Right lobe of liver (tissue), 6 donors: ENCODE measurements at regions not wholly inside any gene's neighbourhood (a gene's known extent, or its start where the extent isn't known, plus 50 kb on each side); places are given as distances from the start of the nearest gene placed in this dataset.

Source experiments
- ATAC-seq, 4 donors: fragments of 200-7000 bp; cut with Tn5 transposase; one replicate each; pipeline ENCODE4 v1.9.1; 2020; ENCODE audit warnings: mild to moderate bottlenecking in 4 of 4, moderate library complexity in 4 of 4
- DNase-seq, 3 donors: peaks; one replicate each; pipeline ENCODE4 v3.0.0-alpha.2; 2020
- H3K27ac ChIP-seq, 3 donors: fragments of 200-600 bp; one replicate each; pipeline ENCODE4 v1.8.0; 2022
- H3K27me3 ChIP-seq, 2 donors: fragments of 200-600 bp; one replicate each; pipeline ENCODE4 v1.8.0; 2022
- H3K36me3 ChIP-seq, 4 donors: fragments of 200-600 bp; sonication (generic) in 1 of 4; one replicate each; pipeline versions ENCODE4 v1.5.1 to v1.8.0; 2017 to 2022; ENCODE audit warnings: control low read depth in 1 of 4
- H3K4me1 ChIP-seq, 4 donors: fragments of 200-600 bp; sonication (generic) in 1 of 4; one replicate each; pipeline versions ENCODE4 v1.5.1 to v1.8.0; 2017 to 2022; ENCODE audit warnings: control low read depth in 1 of 4
- H3K4me3 ChIP-seq, 3 donors: fragments of 200-600 bp; one replicate each; pipeline ENCODE4 v1.8.0; 2022
- H3K9me3 ChIP-seq, 4 donors: fragments of 200-600 bp; sonication (generic) in 1 of 4; one replicate each; pipeline versions ENCODE4 v1.5.1 to v1.8.0; 2017 to 2022; ENCODE audit warnings: control low read depth in 1 of 4
- POLR2A ChIP-seq: fragments of 450-650 bp; IDR thresholded peaks from one replicate; pipeline ENCODE4 v1.6.1; 2017; ENCODE audit warnings: antibody characterized with exemption, mild to moderate bottlenecking
- WGBS: methylation state at CpG from one replicate; pipeline ENCODE4 v1.1.6; 2018; ENCODE audit warnings: low coverage, low lambda C conversion rate; ENCODE audit not compliant: insufficient coverage; ENCODE audit errors: missing lambda C conversion rate; 5-methylcytosine and 5-hydroxymethylcytosine counted together
- intact Hi-C, 2 donors: fragments of 100-400 bp; cut with DNase I; formaldehyde crosslinking; loops; one replicate each; pipeline versions ENCODE4 v1.11.2 to v1.14.1; 2022
- TF ChIP-seq, protein P1 (sequence below), 4 donors: fragments of 200-600 bp in 3 of 4; fragments of 450-650 bp in 1 of 4; IDR thresholded peaks; one replicate each; pipeline versions ENCODE4 v1.5.1 to v1.8.0; 2016 to 2022; ENCODE audit warnings: antibody characterized with exemption in 4 of 4, mild to moderate bottlenecking in 2 of 4
- donor health status: DM: no; HTN: yes; CAD: no.
- donor health status: DM: no; HTN: no; CAD: no.
- donor health status: DM: no; HTN: no; CAD: no.
- donor health status: DM: no; HTN: yes; CAD: no.
- donor health status: DM: no; HTN: yes; CAD: no.

DNA sequence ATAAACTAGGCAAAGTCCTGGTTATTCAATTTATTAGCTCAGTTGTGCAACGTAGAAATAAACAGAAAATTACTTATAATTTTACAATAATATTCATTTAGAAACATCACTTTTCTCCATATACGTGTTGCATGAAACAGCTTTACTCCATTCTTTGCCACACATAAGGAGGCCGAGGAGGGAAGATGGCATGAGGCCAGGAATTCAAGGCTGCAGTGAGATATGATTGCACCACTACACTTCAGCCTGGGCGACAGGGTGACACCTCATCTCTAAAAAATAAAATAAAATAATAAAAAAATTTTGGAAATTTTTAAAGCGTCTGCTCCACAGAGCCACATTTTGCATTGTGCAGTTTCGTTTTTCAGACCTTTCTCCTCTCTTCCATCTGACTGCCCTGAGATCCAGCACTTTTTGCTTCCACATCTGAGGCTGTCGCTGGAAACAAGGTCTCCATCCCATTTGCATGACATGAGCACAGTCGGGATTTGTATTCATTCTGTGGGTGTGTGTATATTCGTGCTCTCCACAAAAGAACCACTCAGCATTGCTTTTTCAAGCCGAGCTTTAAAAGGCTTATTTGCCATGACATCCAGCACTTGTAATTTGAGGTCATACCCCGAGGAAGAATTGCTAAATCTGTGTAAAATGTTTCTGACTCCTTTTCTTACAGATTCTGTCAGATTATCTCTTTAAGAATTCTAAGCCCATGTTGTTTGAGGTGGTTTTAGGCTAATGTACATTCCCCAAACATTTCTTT lies 98.6 kb upstream of the MSX2 start:
- Histone ChIP-seq H3K4me3 (no peak overlapping the region), H3K27ac (no peak overlapping the region), H3K9me3 (no peaks in the 10 kb centered on the region), H3K36me3 (no peaks in the 10 kb centered on the region), H3K27me3 (no peaks in the 10 kb centered on the region), H3K4me1 (no peaks in the 10 kb centered on the region)
- intact Hi-C loops, result no loop called here
- DNase-seq (no peak), ATAC-seq (no peak)
- 29% methylated on average over 11 of the region's 11 CpGs for WGBS
- no peak for TF ChIP-seq POLR2A
- TF ChIP-seq, protein P1, sequence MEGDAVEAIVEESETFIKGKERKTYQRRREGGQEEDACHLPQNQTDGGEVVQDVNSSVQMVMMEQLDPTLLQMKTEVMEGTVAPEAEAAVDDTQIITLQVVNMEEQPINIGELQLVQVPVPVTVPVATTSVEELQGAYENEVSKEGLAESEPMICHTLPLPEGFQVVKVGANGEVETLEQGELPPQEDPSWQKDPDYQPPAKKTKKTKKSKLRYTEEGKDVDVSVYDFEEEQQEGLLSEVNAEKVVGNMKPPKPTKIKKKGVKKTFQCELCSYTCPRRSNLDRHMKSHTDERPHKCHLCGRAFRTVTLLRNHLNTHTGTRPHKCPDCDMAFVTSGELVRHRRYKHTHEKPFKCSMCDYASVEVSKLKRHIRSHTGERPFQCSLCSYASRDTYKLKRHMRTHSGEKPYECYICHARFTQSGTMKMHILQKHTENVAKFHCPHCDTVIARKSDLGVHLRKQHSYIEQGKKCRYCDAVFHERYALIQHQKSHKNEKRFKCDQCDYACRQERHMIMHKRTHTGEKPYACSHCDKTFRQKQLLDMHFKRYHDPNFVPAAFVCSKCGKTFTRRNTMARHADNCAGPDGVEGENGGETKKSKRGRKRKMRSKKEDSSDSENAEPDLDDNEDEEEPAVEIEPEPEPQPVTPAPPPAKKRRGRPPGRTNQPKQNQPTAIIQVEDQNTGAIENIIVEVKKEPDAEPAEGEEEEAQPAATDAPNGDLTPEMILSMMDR (IDR thresholded peaks at IDR 0.05), result no peak

DNA sequence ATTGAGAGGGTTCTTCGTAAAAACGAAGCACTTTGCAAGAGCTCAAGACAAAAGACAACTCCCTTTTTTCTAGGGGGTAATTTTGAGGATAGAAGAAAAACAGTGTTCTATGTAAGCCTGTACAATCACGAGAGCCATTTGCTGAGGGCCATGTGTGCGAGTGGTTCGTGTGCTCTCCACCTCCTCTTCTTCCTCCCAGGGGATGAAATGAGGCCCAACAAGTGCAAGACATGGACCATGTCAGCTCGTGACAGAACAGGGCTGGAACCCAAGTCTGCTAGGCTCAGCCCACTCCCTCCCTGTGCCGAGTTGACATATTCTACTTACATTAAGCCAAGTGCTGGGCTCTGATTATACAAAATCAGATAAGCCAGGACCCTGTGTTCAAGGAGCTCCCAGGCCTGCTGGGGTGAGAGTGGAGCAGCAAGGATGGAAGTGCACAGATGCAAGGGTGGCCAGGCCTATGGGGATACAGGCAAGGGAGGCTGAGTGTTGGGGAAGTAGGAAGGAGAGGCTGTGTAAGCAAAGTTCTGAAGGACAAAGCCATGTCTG lies 97.9 kb upstream of the MSX2 start:
- Histone ChIP-seq H3K27me3 (no peaks in the 10 kb centered on the region), H3K9me3 (no peaks in the 10 kb centered on the region), H3K27ac (no peak overlapping the region), H3K4me1 (no peaks in the 10 kb centered on the region), H3K36me3 (no peaks in the 10 kb centered on the region), H3K4me3 (no peak overlapping the region)
- DNase-seq, result no peak
- no peak for ATAC-seq
- intact Hi-C loops, result no loop called here
- TF ChIP-seq POLR2A, result no peak
- TF ChIP-seq, protein P1 (IDR thresholded peaks at IDR 0.05), result no peak
- 26% methylated on average over 5 of the region's 7 CpGs for WGBS

DNA sequence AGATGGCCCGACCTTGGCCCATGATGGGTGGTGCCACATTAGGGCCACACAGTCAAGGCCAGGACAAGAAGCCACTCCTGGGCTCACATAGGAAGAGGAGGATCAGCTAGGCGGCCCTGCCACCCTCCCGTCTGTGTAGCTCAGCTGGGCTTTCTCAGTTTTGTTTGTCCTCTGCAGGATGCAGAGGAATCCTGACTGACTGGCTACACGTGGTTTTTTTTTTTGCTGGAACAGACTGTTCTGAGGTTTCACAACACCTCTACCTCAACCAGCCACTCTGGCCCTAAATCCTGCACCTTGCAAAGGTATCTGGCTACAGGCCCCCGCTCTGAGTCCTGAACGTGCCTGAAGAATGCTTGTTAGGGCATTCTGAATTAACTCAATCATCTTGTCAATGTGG lies 88.3 kb upstream of the MSX2 start:
- Histone ChIP-seq H3K27ac (no peak overlapping the region), H3K9me3 (no peaks in the 10 kb centered on the region), H3K4me3 (no peak overlapping the region), H3K27me3 (no peaks in the 10 kb centered on the region), H3K4me1 (no peaks in the 10 kb centered on the region), H3K36me3 (no peaks in the 10 kb centered on the region)
- DNase-seq (no peak), ATAC-seq (no peak)
- TF ChIP-seq POLR2A, result no peak
- TF ChIP-seq, protein P1 (IDR thresholded peaks at IDR 0.05), result no peak
- 46% methylated on average over 4 of the region's 6 CpGs for WGBS
- intact Hi-C loops, result no loop called here

DNA sequence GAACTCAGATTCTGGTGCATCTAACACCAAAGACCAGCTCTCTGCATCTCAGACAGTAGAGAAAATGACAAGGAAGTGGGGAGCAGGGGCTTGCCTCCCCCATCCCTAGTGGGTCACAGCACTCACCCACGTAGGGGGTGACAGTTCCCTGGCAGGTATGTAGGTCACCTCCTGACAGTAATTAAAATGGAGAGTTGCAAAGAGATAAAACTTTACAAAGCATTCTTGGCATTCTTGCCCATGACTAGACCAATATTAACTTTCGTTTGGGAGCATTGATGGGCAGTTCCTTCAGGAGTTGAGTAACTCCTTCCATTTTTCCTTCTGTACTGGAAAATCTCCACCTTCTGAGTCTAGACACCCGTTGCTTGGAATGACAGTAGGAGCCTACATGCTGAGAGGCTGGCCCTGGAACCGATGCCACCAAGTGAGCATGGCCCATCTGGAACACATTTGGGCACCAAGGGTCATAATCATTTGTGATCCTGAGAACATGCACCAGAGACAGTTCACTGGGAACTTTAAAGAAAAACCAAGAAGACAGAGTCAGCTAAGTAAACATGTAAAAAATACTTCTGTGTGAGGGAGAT lies 81.5 kb upstream of the MSX2 start:
- no peak for DNase-seq
- no peak for ATAC-seq
- no peaks in the 10 kb centered on the region for H3K27me3 ChIP-seq
- WGBS, result 13% methylated on average over 4 of the region's 4 CpGs
- H3K36me3 ChIP-seq, result no peaks in the 10 kb centered on the region
- TF ChIP-seq, protein P1 (IDR thresholded peaks at IDR 0.05), result no peak
- TF ChIP-seq POLR2A, result no peak
- intact Hi-C loops, result no loop called here
- H3K27ac ChIP-seq, result no peak overlapping the region
- H3K4me1 ChIP-seq, result no peaks in the 10 kb centered on the region
- H3K4me3 ChIP-seq, result no peak overlapping the region
- H3K9me3 ChIP-seq, result no peaks in the 10 kb centered on the region
